Cardiac muscle cell (in vitro differentiated cells and primary cell): ENCODE measurements at regions not wholly inside any gene's neighbourhood (a gene's known extent, or its start where the extent isn't known, plus 50 kb on each side); places are given as distances from the start of the nearest gene placed in this dataset.

Experiments
- DNase-seq, 2 donors: peaks; one replicate each; pipeline versions ENCODE4 v3.0.0 to v3.0.0-alpha.2; 2010 to 2017; ENCODE audit warnings: low read depth in 1 of 2, low spot score in 1 of 2
- H3K27ac ChIP-seq: fragments of 200-600 bp; sonication (generic); 2 replicates; pipeline ENCODE4 v1.5.1; 2016
- H3K27me3 ChIP-seq: fragments of 200-600 bp; sonication (generic); 2 replicates; pipeline ENCODE4 v1.6.0; 2016; ENCODE audit warnings: control low read depth
- H3K36me3 ChIP-seq: fragments of 200-600 bp; sonication (generic); 2 replicates; pipeline ENCODE4 v1.5.1; 2016; ENCODE audit warnings: control low read depth
- H3K4me1 ChIP-seq: fragments of 200-600 bp; sonication (generic); 2 replicates; pipeline ENCODE4 v1.8.1; 2017; ENCODE audit warnings: low read depth, mild to moderate bottlenecking, mixed run types
- H3K4me3 ChIP-seq: fragments of 200-600 bp; sonication (generic); 2 replicates; pipeline ENCODE4 v1.5.1; 2016; ENCODE audit warnings: mild to moderate bottlenecking
- H3K9me3 ChIP-seq: fragments of 200-600 bp; sonication (generic); 2 replicates; pipeline ENCODE4 v1.5.1; 2017; ENCODE audit warnings: low read depth, mild to moderate bottlenecking, control low read depth
- TF ChIP-seq, protein P1 (sequence below): IDR thresholded peaks from 2 replicates; pipeline ENCODE4 v1.5.1; 2012; ENCODE audit warnings: low read depth, mild to moderate bottlenecking, low read length

- TF ChIP-seq, protein P1, sequence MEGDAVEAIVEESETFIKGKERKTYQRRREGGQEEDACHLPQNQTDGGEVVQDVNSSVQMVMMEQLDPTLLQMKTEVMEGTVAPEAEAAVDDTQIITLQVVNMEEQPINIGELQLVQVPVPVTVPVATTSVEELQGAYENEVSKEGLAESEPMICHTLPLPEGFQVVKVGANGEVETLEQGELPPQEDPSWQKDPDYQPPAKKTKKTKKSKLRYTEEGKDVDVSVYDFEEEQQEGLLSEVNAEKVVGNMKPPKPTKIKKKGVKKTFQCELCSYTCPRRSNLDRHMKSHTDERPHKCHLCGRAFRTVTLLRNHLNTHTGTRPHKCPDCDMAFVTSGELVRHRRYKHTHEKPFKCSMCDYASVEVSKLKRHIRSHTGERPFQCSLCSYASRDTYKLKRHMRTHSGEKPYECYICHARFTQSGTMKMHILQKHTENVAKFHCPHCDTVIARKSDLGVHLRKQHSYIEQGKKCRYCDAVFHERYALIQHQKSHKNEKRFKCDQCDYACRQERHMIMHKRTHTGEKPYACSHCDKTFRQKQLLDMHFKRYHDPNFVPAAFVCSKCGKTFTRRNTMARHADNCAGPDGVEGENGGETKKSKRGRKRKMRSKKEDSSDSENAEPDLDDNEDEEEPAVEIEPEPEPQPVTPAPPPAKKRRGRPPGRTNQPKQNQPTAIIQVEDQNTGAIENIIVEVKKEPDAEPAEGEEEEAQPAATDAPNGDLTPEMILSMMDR = no peak
Observed at GRCh38 chr9:113822315-113822714, 53.8 kb upstream of the ZNF618 start.

GRCh38 chr9:113823421-113823820 is 52.7 kb upstream of the ZNF618 start:
- peaks cover 10% of the 10 kb centered on the region for H3K27me3 ChIP-seq
- no peak overlapping the region for H3K4me3 ChIP-seq
- H3K36me3 ChIP-seq = no peaks in the 10 kb centered on the region
- H3K9me3 ChIP-seq = no peaks in the 10 kb centered on the region
- no peak for DNase-seq
- H3K4me1 ChIP-seq = no peaks in the 10 kb centered on the region
- H3K27ac ChIP-seq = no peak overlapping the region
- TF ChIP-seq, protein P1 = no peak

More at GRCh38 chr9:113822315-113822714, 53.8 kb upstream of the ZNF618 start:
- Histone ChIP-seq H3K27ac (no peak overlapping the region), H3K4me3 (no peak overlapping the region), H3K36me3 (no peaks in the 10 kb centered on the region), H3K9me3 (no peaks in the 10 kb centered on the region), H3K4me1 (no peaks in the 10 kb centered on the region), H3K27me3 (peaks cover 10% of the 10 kb centered on the region)
- no peak for DNase-seq
